RCC 7860 (cell line): ENCODE measurements at regions not wholly inside any gene's neighbourhood (a gene's known extent, or its start where the extent isn't known, plus 50 kb on each side); places are given as distances from the start of the nearest gene placed in this dataset.

Experiments used
- DNase-seq: peaks from one replicate; pipeline ENCODE4 v3.0.0-alpha.2; 2015; ENCODE audit warnings: low spot score
- FAIRE-seq: peaks from 2 replicates; lab custom pipeline; 2012; peaks lifted over from hg19 to GRCh38; lab: Jason Lieb, UNC

DNA sequence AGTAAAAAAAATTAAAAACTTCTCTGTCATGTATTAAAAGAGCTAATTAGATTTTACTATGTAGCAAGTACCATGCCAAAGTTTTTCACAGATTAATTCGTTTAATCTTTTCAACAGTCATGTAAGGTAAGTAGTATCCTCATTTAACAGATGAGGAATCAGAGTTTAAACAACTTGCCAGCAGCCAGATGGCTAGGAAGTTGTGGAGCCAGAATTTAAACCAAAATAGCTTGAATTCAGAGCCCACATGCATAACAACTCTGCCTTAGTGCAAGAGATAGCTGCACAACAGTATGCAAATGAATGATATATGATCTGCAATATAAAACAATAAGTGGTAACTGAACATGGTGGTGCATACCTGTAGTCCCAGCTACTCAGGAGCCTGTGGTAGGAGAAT lies 75.3 kb downstream of the NAP1L3 start:
- FAIRE-seq (no peak), DNase-seq (no peak)

- DNase-seq (no peak), FAIRE-seq (no peak)
These were observed 78.6 kb downstream of the NAP1L3 start for GRCh38 chrX:93594780-93595179.

DNA sequence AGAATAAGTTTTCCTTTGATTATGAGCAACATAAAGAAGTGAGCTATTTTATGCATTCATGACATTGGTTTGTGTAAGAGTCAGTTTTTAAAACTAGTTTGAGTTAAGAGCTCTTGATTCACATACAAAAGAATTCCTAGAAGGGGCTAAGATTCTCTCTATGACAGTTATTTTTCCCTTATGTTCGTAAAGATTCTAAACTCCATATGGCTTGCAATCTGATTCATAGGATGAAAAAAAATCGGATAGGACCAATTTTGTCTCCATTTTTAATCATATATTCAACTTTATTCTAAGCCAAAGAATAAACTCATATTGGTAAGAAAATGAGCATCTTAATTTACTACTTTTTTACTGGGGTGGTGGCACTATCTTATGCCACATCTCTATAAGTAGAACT lies 79.4 kb downstream of the NAP1L3 start:
- FAIRE-seq = no peak
- no peak for DNase-seq

DNA sequence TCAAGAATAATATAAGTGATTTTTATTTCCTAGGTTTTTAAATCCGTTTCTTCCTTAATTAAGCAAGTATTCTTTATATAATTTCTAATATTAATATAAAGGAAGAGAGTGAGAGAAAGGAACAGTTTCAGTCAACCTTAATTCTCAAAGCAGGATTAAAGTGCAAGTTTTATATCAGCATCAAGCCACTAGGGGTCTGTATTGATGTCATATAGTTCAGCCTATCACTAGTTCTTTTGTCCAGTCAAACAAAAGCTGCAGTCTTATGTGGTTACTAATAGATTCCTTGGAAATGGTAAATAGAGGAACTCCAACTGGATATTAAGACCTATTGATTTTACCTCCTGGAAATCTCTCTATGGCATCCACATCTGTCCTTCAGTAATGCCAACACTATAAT lies 82.0 kb downstream of the NAP1L3 start:
- DNase-seq = no peak

GRCh38 chrX:93585661-93586060 lies 87.7 kb downstream of the NAP1L3 start:
- FAIRE-seq = peak; percentile 15
- no peak for DNase-seq

More for the DNA sequence above, 82.0 kb downstream of the NAP1L3 start:
- no peak for FAIRE-seq

GRCh38 chrX:93580634-93581033 lies 92.7 kb downstream of the NAP1L3 start:
- DNase-seq = no peak
- no peak for FAIRE-seq

DNA sequence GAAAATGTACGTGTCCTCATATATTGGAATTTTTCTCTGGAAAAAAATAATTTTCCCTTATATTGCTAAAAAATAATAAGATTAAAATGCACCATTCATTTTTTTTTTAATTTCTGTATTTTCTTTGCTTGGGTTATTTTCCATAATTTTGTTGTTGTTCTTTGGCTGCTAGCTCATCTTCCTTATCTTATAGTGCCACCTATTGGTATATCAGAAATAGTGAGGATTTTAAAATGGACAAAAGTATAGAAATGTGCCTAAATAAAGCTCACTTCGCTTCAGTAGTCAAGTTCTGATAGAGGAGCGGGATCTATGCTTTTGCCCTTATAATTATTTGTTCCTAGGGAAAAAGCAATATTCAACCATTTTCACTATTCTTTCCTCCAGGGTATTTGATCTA lies 134.8 kb downstream of the NAP1L3 start:
- DNase-seq (no peak), FAIRE-seq (peak; percentile 57)

- no peak for DNase-seq
- no peak for FAIRE-seq
These were observed 144.5 kb downstream of the NAP1L3 start for GRCh38 chrX:93528917-93529316.
